ENCODE measurements at regions not wholly inside any gene's neighbourhood (a gene's known extent, or its start where the extent isn't known, plus 50 kb on each side); places are given as distances from the start of the nearest gene placed in this dataset.

GRCh38 chrX:45727761-45728160 lies 527.1 kb upstream of the DIPK2B start:
- H2AFZ ChIP-seq (ENCODE audit: low read length) = no peak overlapping the region
- H3K36me3 ChIP-seq (ENCODE audit: insufficient read depth, low read length) = no peaks in the 10 kb centered on the region
- no peak overlapping the region for H3K27ac ChIP-seq (ENCODE audit: low read depth, low read length)
- no peaks in the 10 kb centered on the region for H3K79me2 ChIP-seq (ENCODE audit: insufficient read depth, low read length)
- H3K4me2 ChIP-seq (ENCODE audit: insufficient read depth, low read length) = no peak overlapping the region
- H3K4me1 ChIP-seq (ENCODE audit: insufficient read depth, low read length) = no peaks in the 10 kb centered on the region
- H3K27me3 ChIP-seq (ENCODE audit: insufficient read depth, low read length) = peaks cover 39% of the 10 kb centered on the region
- no peak overlapping the region for H3K4me3 ChIP-seq (ENCODE audit: insufficient read depth, low read length)
- DNase-seq (ENCODE audit: insufficient read length, low spot score, missing footprints) = no peak
- no peaks in the 10 kb centered on the region for H4K20me1 ChIP-seq (ENCODE audit: insufficient read depth, low read length)
- no peaks in the 10 kb centered on the region for H3K9me3 ChIP-seq (ENCODE audit: low read depth, low read length)
- no peak for TF ChIP-seq CTCF (IDR thresholded peaks at IDR 0.05; ENCODE audit: extremely low read depth, low read depth, low read length)

GRCh38 chrX:45722471-45722870 lies 521.8 kb upstream of the DIPK2B start:
- no peak for TF ChIP-seq CTCF (IDR thresholded peaks at IDR 0.05; ENCODE audit: extremely low read depth, low read depth, low read length)
- no peaks in the 10 kb centered on the region for H3K79me2 ChIP-seq (ENCODE audit: insufficient read depth, low read length)
- no peak overlapping the region for H2AFZ ChIP-seq (ENCODE audit: low read length)
- H4K20me1 ChIP-seq (ENCODE audit: insufficient read depth, low read length) = no peaks in the 10 kb centered on the region
- no peak overlapping the region for H3K27ac ChIP-seq (ENCODE audit: low read depth, low read length)
- peaks cover 12% of the 10 kb centered on the region for H3K27me3 ChIP-seq (ENCODE audit: insufficient read depth, low read length)
- peak; percentile 41 for DNase-seq (ENCODE audit: insufficient read length, low spot score, missing footprints)
- no peaks in the 10 kb centered on the region for H3K4me1 ChIP-seq (ENCODE audit: insufficient read depth, low read length)
- H3K9me3 ChIP-seq (ENCODE audit: low read depth, low read length) = no peaks in the 10 kb centered on the region
- no peak overlapping the region for H3K4me3 ChIP-seq (ENCODE audit: insufficient read depth, low read length)
- H3K4me2 ChIP-seq (ENCODE audit: insufficient read depth, low read length) = no peak overlapping the region
- H3K36me3 ChIP-seq (ENCODE audit: insufficient read depth, low read length) = no peaks in the 10 kb centered on the region

GRCh38 chrX:45719751-45720501 lies 519.2 kb upstream of the DIPK2B start:
- Histone ChIP-seq H3K27ac (ENCODE audit: low read depth, low read length) (no peak overlapping the region), H2AFZ (ENCODE audit: low read length) (no peak overlapping the region), H3K79me2 (ENCODE audit: insufficient read depth, low read length) (no peaks in the 10 kb centered on the region), H3K4me2 (ENCODE audit: insufficient read depth, low read length) (no peak overlapping the region), H3K27me3 (ENCODE audit: insufficient read depth, low read length) (no peaks in the 10 kb centered on the region), H3K4me1 (ENCODE audit: insufficient read depth, low read length) (peaks cover 22% of the 10 kb centered on the region), H3K36me3 (ENCODE audit: insufficient read depth, low read length) (no peaks in the 10 kb centered on the region), H3K9me3 (ENCODE audit: low read depth, low read length) (no peaks in the 10 kb centered on the region), H4K20me1 (ENCODE audit: insufficient read depth, low read length) (no peaks in the 10 kb centered on the region), H3K4me3 (ENCODE audit: insufficient read depth, low read length) (no peak overlapping the region)
- no peak for DNase-seq (ENCODE audit: insufficient read length, low spot score, missing footprints)
- no peak for TF ChIP-seq CTCF (IDR thresholded peaks at IDR 0.05; ENCODE audit: extremely low read depth, low read depth, low read length)

GRCh38 chrX:45718676-45719075 lies 518.0 kb upstream of the DIPK2B start:
- Histone ChIP-seq H3K9me3 (ENCODE audit: low read depth, low read length) (no peaks in the 10 kb centered on the region), H3K4me2 (ENCODE audit: insufficient read depth, low read length) (no peak overlapping the region), H3K4me3 (ENCODE audit: insufficient read depth, low read length) (no peak overlapping the region), H2AFZ (ENCODE audit: low read length) (no peak overlapping the region), H3K36me3 (ENCODE audit: insufficient read depth, low read length) (no peaks in the 10 kb centered on the region), H3K79me2 (ENCODE audit: insufficient read depth, low read length) (no peaks in the 10 kb centered on the region), H3K27me3 (ENCODE audit: insufficient read depth, low read length) (no peaks in the 10 kb centered on the region), H4K20me1 (ENCODE audit: insufficient read depth, low read length) (no peaks in the 10 kb centered on the region), H3K27ac (ENCODE audit: low read depth, low read length) (peak overlapping the region; percentile 15), H3K4me1 (ENCODE audit: insufficient read depth, low read length) (peaks cover 31% of the 10 kb centered on the region)
- DNase-seq (ENCODE audit: insufficient read length, low spot score, missing footprints) = no peak
- TF ChIP-seq CTCF (IDR thresholded peaks at IDR 0.05; ENCODE audit: extremely low read depth, low read depth, low read length) = no peak
